ENCODE measurements at regions not wholly inside any gene's neighbourhood (a gene's known extent, or its start where the extent isn't known, plus 50 kb on each side); places are given as distances from the start of the nearest gene placed in this dataset.

DNA sequence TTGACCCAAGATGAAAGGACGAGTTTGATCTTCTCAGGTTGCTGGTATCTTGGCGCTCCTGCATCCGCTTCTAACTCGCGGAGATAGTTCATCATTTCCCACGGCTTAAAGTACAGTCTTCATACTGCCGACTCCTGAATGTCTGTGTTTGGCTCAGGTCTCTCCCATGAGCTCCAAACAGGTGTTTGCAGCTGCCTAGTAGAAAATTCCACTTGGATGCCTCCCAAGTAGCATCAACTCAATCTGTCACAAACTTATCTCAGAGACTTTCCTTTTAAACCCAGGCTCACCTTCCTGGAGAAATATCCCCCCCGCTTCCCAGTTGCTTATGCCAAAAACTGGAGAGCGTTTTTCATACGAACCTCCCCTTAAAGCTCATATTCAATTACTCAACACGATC, 986.5 kb downstream of the TBC1D22A start:
- TF ChIP-seq, protein P1, sequence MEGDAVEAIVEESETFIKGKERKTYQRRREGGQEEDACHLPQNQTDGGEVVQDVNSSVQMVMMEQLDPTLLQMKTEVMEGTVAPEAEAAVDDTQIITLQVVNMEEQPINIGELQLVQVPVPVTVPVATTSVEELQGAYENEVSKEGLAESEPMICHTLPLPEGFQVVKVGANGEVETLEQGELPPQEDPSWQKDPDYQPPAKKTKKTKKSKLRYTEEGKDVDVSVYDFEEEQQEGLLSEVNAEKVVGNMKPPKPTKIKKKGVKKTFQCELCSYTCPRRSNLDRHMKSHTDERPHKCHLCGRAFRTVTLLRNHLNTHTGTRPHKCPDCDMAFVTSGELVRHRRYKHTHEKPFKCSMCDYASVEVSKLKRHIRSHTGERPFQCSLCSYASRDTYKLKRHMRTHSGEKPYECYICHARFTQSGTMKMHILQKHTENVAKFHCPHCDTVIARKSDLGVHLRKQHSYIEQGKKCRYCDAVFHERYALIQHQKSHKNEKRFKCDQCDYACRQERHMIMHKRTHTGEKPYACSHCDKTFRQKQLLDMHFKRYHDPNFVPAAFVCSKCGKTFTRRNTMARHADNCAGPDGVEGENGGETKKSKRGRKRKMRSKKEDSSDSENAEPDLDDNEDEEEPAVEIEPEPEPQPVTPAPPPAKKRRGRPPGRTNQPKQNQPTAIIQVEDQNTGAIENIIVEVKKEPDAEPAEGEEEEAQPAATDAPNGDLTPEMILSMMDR (IDR thresholded peaks at IDR 0.05; ENCODE audit: low read depth, low read length), result no peak
- TF ChIP-seq, protein P2, sequence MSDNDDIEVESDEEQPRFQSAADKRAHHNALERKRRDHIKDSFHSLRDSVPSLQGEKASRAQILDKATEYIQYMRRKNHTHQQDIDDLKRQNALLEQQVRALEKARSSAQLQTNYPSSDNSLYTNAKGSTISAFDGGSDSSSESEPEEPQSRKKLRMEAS (IDR thresholded peaks at IDR 0.05; ENCODE audit: low read depth, low read length), result no peak
- no peak for TF ChIP-seq POLR2A (IDR thresholded peaks at IDR 0.05; ENCODE audit: extremely low read depth, insufficient read length)

Measured in NB4 (cell line).